ENCODE measurements at regions not wholly inside any gene's neighbourhood (a gene's known extent, or its start where the extent isn't known, plus 50 kb on each side); places are given as distances from the start of the nearest gene placed in this dataset.

DNA sequence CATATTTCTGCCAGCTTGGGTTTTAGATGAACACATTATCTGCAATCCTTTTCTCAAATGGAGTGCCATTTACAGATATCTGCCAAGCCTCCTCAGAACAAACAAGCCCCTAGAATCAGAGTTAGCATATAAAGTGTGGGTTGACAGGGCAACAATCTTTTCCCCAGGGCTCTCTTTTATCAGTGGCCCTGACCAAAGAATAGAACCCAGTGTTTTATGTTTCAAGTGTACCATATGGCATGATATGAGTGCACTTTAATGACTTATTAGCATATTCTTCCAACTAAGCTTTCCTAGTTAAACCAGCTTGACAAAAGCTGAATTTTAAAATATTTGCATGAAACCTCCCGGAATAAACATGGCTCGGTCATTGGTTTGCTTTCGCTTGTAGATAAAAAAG, 57.3 kb downstream of the EVX1 start:
- TF ChIP-seq, protein P1, sequence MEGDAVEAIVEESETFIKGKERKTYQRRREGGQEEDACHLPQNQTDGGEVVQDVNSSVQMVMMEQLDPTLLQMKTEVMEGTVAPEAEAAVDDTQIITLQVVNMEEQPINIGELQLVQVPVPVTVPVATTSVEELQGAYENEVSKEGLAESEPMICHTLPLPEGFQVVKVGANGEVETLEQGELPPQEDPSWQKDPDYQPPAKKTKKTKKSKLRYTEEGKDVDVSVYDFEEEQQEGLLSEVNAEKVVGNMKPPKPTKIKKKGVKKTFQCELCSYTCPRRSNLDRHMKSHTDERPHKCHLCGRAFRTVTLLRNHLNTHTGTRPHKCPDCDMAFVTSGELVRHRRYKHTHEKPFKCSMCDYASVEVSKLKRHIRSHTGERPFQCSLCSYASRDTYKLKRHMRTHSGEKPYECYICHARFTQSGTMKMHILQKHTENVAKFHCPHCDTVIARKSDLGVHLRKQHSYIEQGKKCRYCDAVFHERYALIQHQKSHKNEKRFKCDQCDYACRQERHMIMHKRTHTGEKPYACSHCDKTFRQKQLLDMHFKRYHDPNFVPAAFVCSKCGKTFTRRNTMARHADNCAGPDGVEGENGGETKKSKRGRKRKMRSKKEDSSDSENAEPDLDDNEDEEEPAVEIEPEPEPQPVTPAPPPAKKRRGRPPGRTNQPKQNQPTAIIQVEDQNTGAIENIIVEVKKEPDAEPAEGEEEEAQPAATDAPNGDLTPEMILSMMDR (IDR thresholded peaks at IDR 0.05; ENCODE audit: insufficient read depth, missing control alignments), result no peak
- DNase-seq (ENCODE audit: insufficient read length, low spot score) (no peak), FAIRE-seq (no peak)

DNA sequence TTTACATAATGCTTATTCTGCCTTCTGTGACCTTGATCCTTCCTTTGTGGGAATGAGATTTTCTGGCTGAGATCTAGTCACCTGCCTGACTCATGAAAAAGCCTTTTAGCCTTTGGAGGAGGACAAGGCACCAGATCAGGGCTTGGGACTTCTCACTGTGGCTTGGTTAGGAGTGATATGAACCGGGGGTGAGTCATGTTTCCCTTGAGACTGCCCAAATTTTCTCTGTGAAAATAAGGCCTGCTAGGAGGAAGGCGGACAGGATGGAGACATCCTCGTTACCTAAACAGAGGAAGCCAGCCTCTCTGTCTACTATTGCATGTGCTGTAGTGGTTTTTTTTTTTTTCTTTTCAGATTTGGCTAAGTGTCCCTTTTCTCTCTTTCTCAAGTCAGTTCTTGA, 57.8 kb downstream of the EVX1 start:
- FAIRE-seq (no peak), DNase-seq (ENCODE audit: insufficient read length, low spot score) (no peak)
- TF ChIP-seq, protein P1 (IDR thresholded peaks at IDR 0.05; ENCODE audit: insufficient read depth, missing control alignments), result no peak

DNA sequence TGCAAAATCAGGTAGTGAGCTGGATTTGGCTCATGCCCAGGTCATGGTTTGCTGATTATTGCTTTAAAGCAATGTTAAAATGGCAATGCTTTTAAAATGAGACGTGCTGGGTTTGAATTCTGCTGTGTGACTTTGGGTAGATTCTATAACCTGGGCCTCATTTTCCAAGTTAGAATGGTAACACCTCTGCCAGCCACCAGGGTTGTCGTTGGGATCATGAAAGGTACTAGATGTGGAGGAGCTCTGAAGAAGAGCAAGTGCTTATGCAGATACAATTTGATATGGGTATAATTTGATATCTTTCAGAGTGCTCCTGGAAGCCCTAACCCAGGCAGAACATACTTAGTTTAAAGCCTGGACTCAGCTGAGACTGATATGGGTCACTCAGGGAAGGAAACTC, 60.0 kb downstream of the EVX1 start:
- no peak for DNase-seq (ENCODE audit: insufficient read length, low spot score)
- TF ChIP-seq, protein P1 (IDR thresholded peaks at IDR 0.05; ENCODE audit: insufficient read depth, missing control alignments), result no peak
- FAIRE-seq, result no peak

DNA sequence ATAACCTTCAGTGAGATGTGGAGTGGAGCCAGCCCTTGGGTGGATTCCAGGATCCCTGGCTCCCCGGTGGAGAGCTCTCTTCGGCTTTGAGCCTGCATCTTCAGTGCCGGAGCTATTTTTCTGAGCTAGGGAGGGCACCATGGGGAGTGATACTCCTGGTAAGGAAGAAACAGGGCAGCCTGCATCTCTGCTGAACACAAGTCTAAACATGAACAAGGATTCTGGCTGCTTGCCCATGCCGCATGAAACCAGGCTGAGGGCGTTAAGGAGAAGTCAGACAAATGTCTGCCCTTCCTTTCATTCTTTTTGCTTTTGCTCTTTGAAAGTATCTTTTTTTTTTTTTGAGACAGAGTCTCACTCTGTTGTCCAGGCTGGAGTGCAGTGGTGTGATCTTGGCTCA, 60.4 kb downstream of the EVX1 start:
- TF ChIP-seq, protein P1 (IDR thresholded peaks at IDR 0.05; ENCODE audit: insufficient read depth, missing control alignments), result no peak
- FAIRE-seq, result no peak
- no peak for DNase-seq (ENCODE audit: insufficient read length, low spot score)

DNA sequence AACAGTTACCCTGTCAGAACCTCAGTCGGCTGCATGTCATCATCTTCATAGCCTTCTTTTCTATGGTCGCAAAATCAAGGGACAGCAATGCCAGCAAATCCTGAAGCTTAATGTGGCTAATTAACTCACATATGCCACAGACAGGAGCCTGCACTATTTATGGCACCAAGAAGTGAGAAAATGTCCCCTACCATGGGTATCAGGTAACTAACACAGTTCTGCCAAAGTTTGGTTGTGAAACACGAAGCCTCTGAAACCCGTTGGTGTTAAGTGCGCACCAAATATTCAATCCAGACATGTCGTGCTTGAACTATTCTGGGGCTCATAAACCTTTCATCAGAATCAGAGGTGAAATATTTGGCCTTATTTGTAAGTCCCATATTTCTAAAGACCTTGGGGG, 63.3 kb downstream of the EVX1 start:
- no peak for FAIRE-seq
- TF ChIP-seq, protein P1 (IDR thresholded peaks at IDR 0.05; ENCODE audit: insufficient read depth, missing control alignments), result no peak
- DNase-seq (ENCODE audit: insufficient read length, low spot score), result no peak

DNA sequence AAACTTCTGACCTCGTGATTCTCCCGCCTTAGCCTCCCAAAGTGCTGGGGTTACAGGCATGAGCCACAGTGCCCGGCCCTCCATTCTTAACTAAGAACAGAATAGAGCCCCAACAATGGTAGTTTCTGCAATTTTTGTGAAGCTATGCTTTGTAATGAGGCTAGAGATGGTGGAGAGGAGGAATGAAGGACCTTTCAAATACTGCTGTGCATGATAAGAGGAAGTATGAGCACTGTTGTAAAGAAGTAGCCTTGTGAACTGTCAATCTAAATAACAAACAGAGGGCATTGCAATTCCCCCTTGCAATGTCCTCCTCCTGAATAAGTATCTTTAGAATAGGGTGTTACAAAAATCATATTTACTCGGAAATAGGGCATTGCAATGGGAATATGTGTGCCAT, 70.2 kb downstream of the EVX1 start:
- FAIRE-seq, result no peak
- TF ChIP-seq, protein P1 (IDR thresholded peaks at IDR 0.05; ENCODE audit: insufficient read depth, missing control alignments), result no peak
- DNase-seq (ENCODE audit: insufficient read length, low spot score), result no peak

DNA sequence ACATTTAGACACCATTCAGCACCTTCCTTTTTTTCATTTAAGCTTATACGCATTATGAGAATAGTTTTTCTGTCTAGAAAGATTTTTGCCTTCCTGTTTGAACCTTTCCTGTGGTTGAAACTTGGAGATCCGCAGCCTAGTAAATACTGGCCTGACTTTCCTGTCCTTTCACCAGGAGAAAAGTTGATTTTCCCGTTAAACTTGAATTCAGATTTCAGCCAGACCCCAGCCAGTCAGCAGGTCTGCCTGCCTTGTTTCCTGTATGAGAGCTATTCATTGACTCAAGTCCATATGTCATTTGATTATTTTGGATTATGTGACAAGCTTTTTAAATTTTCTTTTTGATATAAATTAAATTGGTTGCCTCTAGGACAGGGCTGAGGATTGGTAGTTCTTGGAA, 71.5 kb downstream of the EVX1 start:
- DNase-seq (ENCODE audit: insufficient read length, low spot score) (no peak), FAIRE-seq (no peak)
- TF ChIP-seq, protein P1 (IDR thresholded peaks at IDR 0.05; ENCODE audit: insufficient read depth, missing control alignments), result no peak
